Islet of Langerhans (tissue), 1 donor: ENCODE measurements at regions not wholly inside any gene's neighbourhood (a gene's known extent, or its start where the extent isn't known, plus 50 kb on each side); places are given as distances from the start of the nearest gene placed in this dataset.
"Not testable (repeated sequence)": the region's sequence is repeated elsewhere in the genome, so short reads cannot be mapped to it uniquely, and the experiment has no call there.

ENCODE experiments used
- FAIRE-seq: peaks from one replicate; lab custom pipeline; 2011; peaks lifted over from hg19 to GRCh38; lab: Jason Lieb, UNC

DNA sequence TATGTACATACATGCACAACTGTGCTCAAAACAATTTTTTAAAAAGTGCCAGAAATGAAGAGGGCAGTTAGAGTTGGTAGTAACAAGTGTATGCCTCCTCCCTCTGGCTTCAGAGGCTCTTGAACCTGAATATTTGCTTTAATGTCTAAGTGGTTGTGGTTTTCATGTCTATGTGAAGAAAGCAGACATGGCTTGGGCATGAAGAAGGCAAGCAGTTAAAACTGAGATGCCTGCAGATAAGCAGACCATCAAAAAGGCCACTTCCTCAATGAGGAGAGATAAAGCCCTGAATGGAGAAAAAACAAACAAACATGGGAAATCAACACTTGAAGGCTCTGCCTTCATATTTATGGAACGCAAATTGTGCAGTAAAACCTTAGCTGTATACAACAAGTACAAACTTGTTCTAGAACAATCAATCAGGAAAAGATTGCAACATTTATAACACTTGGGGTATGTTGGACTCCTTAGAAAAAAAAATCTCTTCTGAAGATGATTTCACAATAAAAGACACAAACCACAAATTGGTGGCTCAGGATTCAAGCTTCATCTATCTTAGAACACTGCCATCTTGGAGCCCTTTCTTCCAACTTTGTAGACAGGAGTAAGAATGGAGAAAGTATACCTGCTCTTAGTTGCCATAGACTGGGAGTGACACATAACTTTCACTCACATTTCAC, 52.7 kb upstream of the PLA2G4A start:
- no peak for FAIRE-seq

DNA sequence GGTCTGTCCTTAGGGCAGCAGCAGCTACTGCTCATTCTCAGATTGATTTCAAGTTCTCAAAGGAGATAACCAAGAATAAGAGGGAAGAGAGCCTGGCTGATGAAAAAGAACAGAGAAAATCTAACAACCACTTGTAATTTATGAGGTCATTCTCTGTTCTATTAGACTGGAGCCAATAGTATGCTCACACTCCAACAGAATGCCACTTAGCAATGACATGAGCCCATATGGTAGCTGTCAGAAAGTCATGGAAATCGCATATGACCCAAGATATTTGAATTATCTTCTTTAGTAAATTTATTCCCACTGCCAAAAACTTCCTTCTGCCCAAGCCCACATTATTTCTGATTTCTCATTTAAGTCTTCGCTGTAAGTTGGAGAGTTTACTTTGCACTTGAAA, 53.7 kb upstream of the PLA2G4A start:
- no peak for FAIRE-seq

DNA sequence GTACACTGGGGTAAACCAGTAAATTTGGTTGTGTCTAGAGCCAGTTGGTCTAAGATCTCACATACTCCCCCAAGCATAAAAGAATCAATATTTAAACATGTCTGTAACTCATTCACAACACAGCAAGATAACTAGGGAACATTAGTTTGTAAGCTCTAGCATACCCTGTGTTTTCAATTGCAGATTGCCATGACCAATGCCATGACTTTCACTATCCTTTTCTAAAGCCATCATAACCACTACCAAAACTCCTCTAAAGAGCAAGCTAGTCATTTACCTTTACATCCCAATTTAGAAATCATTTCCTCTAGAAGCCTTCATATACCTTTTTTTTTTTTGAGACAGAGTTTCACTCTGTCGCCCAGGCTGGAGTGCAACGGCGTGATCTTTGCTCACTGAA, 56.5 kb upstream of the PLA2G4A start:
- FAIRE-seq, result no peak

DNA sequence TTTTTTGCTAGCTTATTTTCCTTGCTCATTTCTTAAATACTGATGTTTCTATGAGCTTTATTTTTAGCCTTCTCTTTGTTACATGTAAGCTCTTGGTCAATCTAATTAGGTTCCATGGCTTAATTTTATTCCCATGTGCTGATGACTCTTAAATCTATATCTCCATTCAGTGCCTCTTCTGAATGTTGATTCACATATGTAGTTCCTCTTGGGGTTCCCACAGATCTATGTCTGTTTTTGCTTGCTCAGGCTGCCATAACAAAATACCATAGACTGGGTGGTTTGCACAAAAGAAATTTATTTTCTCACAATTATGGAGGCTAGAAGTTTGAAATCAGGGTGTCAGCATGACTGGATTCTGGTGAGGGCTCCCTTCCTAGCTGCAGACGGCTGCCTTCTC, 58.3 kb upstream of the PLA2G4A start:
- FAIRE-seq, result no peak

DNA sequence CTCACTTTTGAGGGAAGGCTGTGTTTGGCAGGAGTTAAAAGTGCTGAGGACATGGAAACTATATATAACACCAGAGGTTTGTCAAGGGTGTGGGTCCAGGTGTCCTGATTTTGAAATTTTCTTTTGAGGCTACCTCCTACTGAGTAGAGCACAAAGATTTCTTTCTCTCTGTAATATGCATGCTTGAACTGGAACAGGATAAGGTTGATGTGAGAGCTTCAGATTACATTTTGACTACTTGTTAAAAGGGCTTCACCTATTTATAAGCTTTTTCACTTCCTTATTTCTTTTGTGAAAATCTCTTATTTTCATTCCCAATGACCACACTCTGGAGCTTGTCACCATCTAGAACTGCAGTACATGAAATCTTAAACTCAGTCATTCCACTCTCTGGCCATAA, 59.8 kb upstream of the PLA2G4A start:
- no peak for FAIRE-seq

DNA sequence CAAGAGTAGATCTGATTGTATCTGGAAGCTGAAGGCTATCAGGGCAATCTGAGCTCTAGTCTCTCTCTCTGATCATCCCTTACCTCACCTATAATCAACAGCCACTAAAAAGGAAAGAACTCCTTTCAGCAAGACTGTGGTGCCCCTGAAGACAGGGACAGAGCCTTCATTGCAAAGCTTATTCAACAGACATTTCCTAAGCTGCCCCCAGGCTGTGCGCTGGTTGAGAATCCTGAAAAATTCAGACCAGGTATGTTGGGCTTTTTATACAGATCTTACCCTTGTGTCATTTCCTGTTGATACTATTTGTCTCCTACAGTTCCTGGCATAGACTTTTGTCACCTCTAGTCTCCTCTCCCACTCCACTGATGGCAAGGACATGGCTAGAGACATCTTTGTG, 63.3 kb upstream of the PLA2G4A start:
- FAIRE-seq, result no peak

DNA sequence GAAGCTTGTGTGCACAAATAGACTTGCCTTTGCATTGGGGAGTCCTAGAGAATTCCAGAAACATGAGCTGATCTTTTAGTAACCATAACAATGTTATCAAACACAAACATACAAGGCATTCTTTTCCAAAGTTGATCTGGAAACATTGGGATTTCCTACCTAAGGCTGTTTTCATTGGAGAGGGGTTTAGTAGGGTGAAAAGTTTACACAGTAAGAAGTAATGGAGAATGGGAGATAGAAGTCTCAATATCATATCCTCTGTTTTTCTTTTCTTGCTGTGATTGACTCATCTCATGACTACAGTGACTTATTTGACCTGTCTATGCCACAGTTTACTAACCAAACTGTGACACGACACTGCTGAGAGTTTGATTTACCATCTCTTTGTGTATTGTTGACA, 65.6 kb upstream of the PLA2G4A start:
- FAIRE-seq, result peak; percentile 9

DNA sequence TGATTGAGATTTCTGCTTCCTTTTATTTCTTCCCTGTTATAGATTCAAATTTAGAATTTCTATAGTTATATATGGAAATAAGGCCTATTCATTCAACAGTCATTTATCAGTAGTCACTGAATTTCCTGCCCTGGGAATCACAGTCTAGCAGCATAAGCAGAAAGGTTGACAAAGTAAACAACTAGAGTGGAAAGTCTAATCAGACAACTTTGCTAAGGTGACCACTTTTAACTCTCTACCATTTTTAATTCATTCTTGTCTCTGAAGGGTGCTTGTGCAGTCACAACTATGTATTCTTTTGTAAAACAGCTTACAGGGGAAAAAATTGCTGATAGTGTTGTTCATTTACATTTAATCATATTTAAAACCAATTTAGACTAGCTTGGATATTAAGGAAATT, 66.1 kb upstream of the PLA2G4A start:
- FAIRE-seq, result peak; percentile 49

DNA sequence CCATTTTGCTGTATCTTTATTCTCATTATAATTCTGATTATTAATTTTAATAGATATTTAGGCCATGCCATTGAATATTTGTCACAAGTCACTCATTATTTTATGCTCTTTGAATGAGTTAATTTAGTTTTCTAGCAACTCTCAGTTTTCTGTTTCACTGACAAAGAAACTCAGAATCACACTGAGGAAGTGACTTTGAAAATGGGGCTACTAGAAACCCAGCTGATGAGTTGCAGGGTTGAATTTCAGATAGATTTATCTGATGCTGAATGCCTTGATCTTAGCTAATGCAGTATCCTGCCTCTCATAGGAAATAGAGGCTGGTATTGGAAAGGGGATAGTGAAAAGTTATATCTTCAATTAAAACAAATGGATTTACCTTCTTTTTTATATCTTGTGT, 67.4 kb upstream of the PLA2G4A start:
- no peak for FAIRE-seq

DNA sequence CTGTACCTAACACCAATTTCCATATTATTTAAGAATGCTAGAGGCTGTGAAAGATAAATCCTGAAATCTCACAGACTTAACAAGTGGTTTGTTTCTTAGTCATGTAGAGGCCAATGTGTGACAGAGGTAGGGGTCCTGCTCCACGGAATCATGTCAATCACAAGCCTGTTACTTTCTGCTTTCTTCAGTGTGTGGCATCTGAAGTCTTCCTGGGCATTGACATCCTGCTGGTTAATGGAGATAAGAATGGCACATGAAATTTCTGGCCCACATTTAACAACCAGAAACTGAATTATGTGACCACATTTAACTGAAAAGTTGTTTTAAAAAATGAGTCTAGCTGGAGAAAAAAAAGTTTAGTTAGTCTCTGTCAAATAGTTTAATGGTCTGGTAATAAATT, 68.3 kb upstream of the PLA2G4A start:
- FAIRE-seq, result no peak

DNA sequence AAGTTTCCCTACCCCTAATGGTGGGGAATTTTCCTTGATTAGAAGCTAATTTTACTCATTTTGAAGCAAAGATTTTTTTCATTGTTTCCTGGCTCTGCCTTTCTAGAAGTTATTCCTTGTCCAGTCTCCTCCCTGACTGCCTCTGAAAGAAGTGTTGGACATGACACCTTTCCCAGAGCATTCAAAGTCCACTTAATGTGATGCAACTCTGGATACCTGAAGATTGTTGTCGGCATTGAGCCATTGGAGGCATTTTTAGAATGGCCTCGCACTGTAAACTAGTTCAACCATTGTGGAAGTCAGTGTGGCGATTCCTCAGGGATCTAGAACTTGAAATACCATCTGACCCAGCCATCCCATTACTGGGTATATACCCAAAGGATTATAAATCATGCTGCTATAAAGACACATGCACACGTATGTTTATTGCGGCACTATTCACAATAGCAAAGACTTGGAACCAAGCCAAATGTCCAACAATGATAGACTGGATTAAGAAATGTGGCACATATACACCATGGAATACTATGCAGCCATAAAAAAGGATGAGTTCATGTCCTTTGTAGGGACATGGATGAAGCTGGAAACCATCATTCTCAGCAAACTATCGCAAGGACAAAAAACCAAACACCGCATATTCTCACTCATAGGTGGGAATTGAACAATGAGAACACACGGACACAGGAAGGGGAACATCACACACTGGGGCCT, 69.7 kb upstream of the PLA2G4A start:
- FAIRE-seq, result not testable (repeated sequence)

DNA sequence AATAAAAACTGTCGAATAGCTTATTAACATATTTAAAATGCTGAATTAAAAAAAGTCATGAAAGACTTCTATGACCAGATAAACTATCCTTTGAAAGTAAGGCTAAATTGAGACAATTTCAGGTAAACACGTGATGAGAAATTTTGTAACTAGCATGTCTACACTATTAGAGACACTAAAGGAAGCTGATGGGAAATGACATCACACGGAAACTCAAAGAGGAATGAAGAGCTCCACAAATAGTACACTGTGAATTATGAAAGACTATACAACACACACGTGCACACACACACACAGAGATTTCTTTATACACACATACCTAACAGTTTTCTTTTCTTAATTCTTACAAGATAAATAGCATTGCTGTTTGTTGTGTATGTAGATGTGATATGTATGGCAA, 70.9 kb upstream of the PLA2G4A start:
- FAIRE-seq, result peak; percentile 91

DNA sequence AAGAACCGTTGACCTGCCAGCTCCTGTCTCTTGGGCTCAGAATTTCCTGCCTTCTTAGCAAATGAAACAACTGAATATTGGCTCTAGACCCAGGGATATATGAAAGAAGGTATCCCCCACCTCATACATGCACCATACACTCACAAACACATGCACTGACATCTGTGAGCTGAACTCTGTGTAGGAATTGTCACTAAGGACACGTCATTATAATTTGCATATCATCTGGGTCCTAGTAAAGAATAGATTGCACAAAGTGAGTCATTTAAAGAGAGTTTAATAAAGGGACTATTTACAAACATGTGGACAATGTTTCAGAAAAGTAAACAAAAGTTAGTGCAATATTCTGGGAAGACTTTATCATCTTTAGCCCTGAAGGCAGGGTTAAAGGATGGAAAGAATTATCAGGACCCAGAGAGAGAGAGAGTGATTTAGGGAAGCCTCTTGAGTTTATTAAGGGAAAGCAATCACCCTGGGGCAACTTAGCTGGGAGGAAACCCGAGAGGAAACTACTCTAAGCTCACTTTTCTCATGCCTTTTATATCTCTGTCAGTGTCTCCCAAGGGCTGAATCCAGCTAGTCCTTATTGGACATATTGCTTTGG, 74.1 kb upstream of the PLA2G4A start:
- FAIRE-seq, result no peak

DNA sequence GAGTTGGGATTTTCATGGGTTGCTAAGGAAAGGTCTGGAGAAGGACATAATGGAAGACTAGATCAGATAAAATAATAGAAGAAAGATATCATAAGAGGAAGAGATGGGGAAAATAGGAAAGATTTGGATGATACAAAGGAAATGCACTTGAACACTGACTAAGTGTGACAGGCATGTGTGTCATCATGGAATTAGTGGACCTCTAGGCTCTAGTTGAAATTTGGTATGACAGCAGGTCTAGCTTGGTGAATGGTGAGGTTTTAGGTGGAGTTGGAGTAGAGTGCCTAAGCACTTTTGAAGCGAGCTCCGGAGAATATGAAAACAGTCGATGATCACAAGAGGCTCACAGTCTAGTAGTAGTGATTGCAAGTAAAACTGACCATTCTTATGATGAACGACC, 73.0 kb upstream of the PTGS2 start:
- no peak for FAIRE-seq

DNA sequence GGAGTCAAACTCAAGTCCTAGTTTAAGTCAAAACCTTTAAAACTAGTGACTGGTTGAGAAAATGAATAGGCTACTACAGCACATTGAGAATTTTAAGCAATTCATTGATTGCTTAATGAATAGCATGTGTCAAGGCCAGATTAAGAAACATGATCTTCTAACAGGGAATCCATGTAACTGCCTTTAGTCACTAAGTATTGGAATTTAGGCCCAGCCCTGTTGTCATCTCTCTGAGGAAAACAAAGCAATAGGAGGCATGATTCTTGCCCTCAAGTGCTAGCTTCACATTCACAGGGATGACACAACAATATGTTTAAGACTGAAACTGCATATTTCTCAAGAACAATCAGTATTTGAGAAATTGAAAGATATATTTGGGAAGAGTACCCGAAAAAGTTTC, 70.0 kb upstream of the PTGS2 start:
- no peak for FAIRE-seq

DNA sequence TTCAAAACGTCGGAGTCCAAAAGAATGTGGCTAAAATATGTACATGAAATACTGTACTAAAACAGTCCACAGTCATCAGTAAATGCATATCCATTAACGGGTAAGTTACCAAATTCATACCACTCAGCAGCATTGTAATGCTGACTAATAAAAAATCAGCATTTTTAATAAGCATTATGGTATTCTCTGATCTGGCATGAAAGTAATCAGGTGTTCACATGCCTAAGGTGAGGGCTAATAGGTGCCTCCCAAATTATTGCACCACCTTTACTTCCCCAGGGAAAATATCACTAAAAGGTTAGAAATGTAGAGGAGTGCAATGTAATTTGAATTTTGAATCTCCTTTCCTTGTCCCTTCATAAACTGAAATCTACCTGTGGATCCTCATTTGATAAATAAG, 69.6 kb upstream of the PTGS2 start:
- FAIRE-seq, result no peak

DNA sequence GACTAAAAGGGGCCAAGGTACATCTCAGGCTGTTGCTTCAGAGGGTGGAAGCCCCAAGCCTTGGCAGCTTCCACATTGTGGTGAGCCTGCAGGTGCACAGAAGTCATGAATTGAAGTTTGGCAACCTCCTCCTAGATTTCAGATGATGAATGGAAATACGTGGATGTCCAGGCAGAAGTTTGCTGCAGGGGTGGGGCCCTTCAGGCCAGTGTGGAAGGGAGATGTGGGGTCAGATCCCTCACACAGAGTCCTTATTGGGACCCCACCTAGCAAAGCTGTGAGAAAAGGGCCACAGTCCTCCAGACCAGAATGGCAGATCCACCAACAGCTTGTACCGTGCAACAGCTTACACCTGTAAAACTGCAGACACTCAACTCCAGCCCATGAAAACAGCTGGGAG, 67.4 kb upstream of the PTGS2 start:
- FAIRE-seq, result no peak

DNA sequence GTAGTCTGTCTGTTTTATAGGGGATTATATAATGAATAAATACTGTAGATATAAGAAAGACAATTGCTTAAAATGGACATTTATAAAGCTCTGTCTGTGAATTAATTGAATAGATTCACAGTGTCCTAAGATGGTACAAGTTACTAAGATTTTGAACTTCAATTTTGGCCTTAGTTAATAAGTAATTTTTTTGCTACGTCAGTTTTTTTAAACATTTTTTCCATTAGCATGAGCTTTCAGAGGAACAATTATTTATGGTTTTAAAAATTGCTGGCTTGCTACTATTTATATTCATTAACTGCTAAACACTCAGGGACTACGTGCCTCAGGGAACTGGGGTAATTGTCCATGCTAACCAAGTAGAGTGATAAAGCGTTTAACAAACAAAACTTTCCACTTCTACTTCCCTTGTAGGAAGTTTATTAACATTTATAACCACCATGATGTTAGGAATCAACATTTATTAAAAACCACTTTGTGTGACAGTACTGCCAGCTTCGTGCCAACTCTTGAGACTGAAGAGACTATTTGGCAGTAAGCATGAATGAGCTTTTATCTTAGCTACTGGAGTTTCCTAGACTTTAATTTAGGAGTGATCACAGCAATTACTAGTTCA, 65.4 kb upstream of the PTGS2 start:
- peak; percentile 100 for FAIRE-seq

DNA sequence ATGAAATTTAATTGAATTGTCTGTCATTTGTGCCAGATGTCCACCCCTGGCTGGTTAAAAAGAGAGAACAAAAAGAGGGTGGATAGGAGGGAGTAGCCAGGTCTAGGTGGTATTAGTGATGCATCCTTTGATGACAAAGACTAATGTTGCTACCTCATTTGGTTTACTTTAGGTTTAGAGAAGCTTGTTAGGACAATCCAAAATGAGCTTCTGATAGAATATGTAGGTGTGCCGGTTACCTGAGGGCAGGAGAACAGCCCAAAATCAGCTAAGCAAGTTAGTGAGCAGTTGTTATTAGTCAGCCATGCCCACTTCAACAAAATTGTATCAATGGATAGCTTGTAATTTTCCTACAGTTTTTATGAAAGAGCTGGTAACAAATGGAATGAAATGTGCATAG, 61.4 kb upstream of the PTGS2 start:
- FAIRE-seq, result no peak

DNA sequence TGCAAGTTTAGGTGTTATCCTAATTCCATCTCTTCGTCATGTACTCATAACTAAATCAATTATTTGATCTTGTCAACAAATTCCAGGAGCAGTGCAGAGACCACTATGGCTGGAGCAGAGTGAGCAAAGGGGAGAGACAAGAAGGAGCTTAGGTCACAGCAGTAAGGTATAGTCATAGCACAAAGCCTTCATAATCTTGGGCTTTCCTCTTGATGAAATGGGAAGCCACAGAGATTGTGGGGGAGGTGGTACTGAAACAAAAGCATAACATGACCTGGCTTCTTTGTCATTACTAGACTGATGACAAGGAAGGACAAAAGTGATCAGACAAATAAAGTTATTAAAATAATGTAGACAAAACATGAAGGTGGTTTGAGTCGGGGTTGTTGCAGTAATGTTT, 60.1 kb upstream of the PTGS2 start:
- no peak for FAIRE-seq

DNA sequence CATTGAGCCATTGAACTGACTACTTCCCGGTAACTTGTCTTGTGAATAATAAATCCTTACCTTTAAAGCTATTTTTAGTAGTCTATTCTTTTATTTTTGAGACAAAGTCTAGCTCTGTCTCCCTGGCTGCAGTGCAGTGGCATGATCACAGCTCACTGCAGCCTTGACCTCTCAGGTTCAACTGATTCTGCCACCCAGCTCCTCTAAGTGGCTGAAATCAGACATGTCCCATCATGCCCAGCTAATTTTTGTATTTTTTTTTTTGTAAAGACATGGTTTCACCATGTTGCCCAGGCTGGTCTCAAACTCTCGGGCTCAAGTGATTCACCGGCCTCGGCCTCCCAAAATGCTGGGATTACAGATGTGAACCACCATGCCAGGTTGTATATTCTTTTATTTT, 59.3 kb upstream of the PTGS2 start:
- no peak for FAIRE-seq

DNA sequence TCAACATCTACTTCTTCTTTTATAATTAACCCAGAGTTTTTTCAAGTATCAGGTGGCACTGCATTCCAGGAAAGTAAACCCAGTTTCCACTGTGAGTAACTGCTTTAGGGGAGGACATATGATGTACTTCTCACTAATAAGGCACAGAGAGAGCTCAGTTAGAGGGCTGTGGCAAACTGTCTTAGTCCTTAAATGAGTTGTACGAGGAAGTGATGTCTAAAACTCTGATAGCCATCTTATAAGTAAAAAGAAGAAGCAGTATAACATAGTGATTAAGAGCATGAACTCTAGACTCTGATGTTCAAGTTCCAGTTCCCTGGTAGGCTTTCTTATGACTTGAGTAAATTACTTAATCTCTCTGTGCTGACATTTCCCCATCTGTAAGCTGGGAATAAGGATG, 58.7 kb upstream of the PTGS2 start:
- no peak for FAIRE-seq

DNA sequence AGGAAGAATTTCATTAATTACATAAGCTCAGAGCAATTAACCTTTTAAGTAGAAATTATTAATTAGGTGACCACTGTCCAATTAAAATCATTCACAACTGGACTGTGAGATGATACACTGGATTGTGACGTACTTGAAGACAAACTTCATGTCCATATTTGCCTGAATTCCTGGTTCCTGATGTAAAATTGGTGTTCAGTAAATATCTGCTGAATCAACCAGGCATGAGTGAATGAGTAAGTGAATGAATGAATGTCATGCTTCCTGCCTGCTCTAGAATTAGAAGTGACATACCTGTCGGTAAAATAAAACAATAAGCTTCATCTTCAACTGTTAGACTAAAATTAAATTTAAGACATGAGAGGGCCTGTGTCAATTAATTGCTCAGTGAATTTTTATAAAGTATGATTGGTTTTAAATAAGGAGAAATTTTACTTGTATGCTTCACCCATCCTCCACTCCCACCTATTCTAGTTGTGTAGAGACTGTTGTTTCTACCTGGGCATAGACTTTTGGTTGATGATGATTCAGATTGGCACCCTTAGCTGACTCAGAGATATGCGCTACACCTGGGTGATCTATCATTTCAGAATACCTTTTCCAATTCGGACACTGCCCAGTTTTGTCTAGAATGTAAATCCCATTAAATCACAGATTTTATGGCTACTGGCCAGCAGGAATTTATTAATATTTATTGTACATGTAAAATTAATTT, 56.9 kb upstream of the PTGS2 start:
- no peak for FAIRE-seq
